HT-29 (cell line): ENCODE measurements at regions not wholly inside any gene's neighbourhood (a gene's known extent, or its start where the extent isn't known, plus 50 kb on each side); places are given as distances from the start of the nearest gene placed in this dataset.

Experiments used
- DNase-seq: peaks from one replicate; pipeline ENCODE4 v3.0.0-alpha.2; 2015; ENCODE audit warnings: low spot score

- DNase-seq, result no peak
Observed at GRCh38 chr5:54772684-54773083, 212.7 kb downstream of the ESM1 start.

- DNase-seq, result no peak
Observed at GRCh38 chr5:54772231-54772630, 213.2 kb downstream of the ESM1 start.

- no peak for DNase-seq
Observed at GRCh38 chr5:54769746-54770145, 215.6 kb downstream of the ESM1 start.

GRCh38 chr5:54769072-54769471 is 216.3 kb downstream of the ESM1 start:
- peak; percentile 49 for DNase-seq

GRCh38 chr5:54766748-54767147 is 218.6 kb downstream of the ESM1 start:
- DNase-seq, result no peak

- no peak for DNase-seq
Observed at GRCh38 chr5:54765165-54766028, 220.0 kb downstream of the ESM1 start.

- DNase-seq, result no peak
Observed at GRCh38 chr5:54764102-54765090, 221.0 kb downstream of the ESM1 start.

GRCh38 chr5:54761213-54761701 is 224.1 kb downstream of the ESM1 start:
- DNase-seq, result no peak

- no peak for DNase-seq
Observed at GRCh38 chr5:54760182-54760935, 225.0 kb downstream of the ESM1 start.

GRCh38 chr5:54758038-54758437 is 227.4 kb downstream of the ESM1 start:
- DNase-seq, result no peak

- DNase-seq, result no peak
Observed at GRCh38 chr5:54757541-54757940, 227.9 kb downstream of the ESM1 start.

GRCh38 chr5:54756796-54757402 is 228.5 kb downstream of the ESM1 start:
- DNase-seq, result no peak

- DNase-seq, result no peak
Observed at GRCh38 chr5:54756301-54756700, 229.1 kb downstream of the ESM1 start.

- no peak for DNase-seq
Observed at GRCh38 chr5:54754878-54755277, 230.5 kb downstream of the ESM1 start.

- DNase-seq, result no peak
Observed at GRCh38 chr5:54754420-54754819, 231.0 kb downstream of the ESM1 start.

- DNase-seq, result no peak
Observed at GRCh38 chr5:54753753-54754152, 231.6 kb downstream of the ESM1 start.

GRCh38 chr5:54753034-54753433 is 232.4 kb downstream of the ESM1 start:
- DNase-seq, result no peak

- no peak for DNase-seq
Observed at GRCh38 chr5:54748527-54748926, 231.0 kb downstream of the SNX18 start.

- no peak for DNase-seq
Observed at GRCh38 chr5:54746777-54747398, 229.3 kb downstream of the SNX18 start.

- DNase-seq, result no peak
Observed at GRCh38 chr5:54746346-54746745, 228.8 kb downstream of the SNX18 start.

GRCh38 chr5:54745599-54745998 is 228.0 kb downstream of the SNX18 start:
- no peak for DNase-seq
